ENCODE measurements at regions not wholly inside any gene's neighbourhood (a gene's known extent, or its start where the extent isn't known, plus 50 kb on each side); places are given as distances from the start of the nearest gene placed in this dataset.

DNA sequence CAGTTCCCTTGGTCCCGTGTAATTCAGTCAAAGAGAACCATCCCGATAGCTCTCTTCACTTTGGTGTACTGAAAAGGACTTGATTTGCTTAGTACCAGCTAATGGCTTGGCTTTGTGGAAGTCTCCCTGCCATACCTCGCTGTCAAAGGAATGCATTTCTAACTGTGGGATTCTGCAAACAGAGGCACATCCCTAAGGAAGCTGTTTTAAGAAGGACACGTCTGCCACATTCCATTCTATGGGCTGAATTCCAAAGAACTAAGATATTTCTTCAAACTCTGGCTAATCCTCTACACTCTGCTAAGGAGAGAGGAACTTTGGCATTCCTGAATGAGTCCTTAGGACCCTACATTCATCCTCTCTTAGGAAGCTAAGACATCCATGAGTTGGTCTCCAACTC lies 327.9 kb downstream of the SFMBT2 start:
- CTCF ChIA-PET: no interaction called here
- no peaks in the 10 kb centered on the region for H3K9me3 ChIP-seq (replicated peaks; ENCODE audit: control insufficient read depth, insufficient read depth, low read length)
- DNase-seq (ENCODE audit: low read depth, low spot score) (no peak), FAIRE-seq (no peak)
- no peaks in the 10 kb centered on the region for H3K36me3 ChIP-seq (ENCODE audit: control insufficient read depth in 2 of 2, extremely low read depth in 1 of 2, insufficient read depth in 2 of 2, low read length in 2 of 2)
- H3K9ac ChIP-seq (replicated peaks; ENCODE audit: extremely low read depth, insufficient read depth, low read length): no peak overlapping the region
- no peaks in the 10 kb centered on the region for H4K20me1 ChIP-seq (replicated peaks; ENCODE audit: control insufficient read depth, extremely low read depth, insufficient read depth, low read length)
- TF ChIP-seq MYC (IDR thresholded peaks at IDR 0.05; ENCODE audit: low read depth, low read length): no peak
- TF ChIP-seq FOS (IDR thresholded peaks at IDR 0.05; ENCODE audit: borderline replicate concordance, insufficient read depth, low read length): no peak
- TF ChIP-seq GATA2 (IDR thresholded peaks at IDR 0.05; ENCODE audit: insufficient read depth, insufficient read length, low read depth, low read length): no peak
- no peak for TF ChIP-seq POLR2AphosphoS5 (IDR thresholded peaks at IDR 0.05; ENCODE audit: insufficient read depth, low read depth, low read length)
- no peak for TF ChIP-seq EZH2 (IDR thresholded peaks at IDR 0.05; ENCODE audit: borderline replicate concordance, low read depth, low read length, severe bottlenecking)
- TF ChIP-seq POLR2A (IDR thresholded peaks at IDR 0.05; ENCODE audit: low read depth, low read length): no peak
- TF ChIP-seq, protein P1, sequence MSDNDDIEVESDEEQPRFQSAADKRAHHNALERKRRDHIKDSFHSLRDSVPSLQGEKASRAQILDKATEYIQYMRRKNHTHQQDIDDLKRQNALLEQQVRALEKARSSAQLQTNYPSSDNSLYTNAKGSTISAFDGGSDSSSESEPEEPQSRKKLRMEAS (IDR thresholded peaks at IDR 0.05; ENCODE audit: insufficient read depth, insufficient read length): no peak
- no peak for TF ChIP-seq JUN (IDR thresholded peaks at IDR 0.05; ENCODE audit: borderline replicate concordance, insufficient read depth, insufficient read length, low read depth)
- TF ChIP-seq, protein P2, sequence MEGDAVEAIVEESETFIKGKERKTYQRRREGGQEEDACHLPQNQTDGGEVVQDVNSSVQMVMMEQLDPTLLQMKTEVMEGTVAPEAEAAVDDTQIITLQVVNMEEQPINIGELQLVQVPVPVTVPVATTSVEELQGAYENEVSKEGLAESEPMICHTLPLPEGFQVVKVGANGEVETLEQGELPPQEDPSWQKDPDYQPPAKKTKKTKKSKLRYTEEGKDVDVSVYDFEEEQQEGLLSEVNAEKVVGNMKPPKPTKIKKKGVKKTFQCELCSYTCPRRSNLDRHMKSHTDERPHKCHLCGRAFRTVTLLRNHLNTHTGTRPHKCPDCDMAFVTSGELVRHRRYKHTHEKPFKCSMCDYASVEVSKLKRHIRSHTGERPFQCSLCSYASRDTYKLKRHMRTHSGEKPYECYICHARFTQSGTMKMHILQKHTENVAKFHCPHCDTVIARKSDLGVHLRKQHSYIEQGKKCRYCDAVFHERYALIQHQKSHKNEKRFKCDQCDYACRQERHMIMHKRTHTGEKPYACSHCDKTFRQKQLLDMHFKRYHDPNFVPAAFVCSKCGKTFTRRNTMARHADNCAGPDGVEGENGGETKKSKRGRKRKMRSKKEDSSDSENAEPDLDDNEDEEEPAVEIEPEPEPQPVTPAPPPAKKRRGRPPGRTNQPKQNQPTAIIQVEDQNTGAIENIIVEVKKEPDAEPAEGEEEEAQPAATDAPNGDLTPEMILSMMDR (IDR thresholded peaks at IDR 0.05; ENCODE audit: extremely low read depth in 1 of 2, insufficient read depth in 1 of 2, low read depth in 1 of 2, low read length in 2 of 2): no peak
- H3K27ac ChIP-seq (ENCODE audit: insufficient read depth, low read depth, low read length): no peak overlapping the region
- BruUV-seq (replicated peaks): no TSS peak
- no peaks in the 10 kb centered on the region for H3K4me1 ChIP-seq (ENCODE audit: control insufficient read depth, extremely low read depth, insufficient read depth, low read length)
- H3K79me2 ChIP-seq (ENCODE audit: control insufficient read depth, insufficient read depth, low read length): no peaks in the 10 kb centered on the region
- no peaks in the 10 kb centered on the region for H3K27me3 ChIP-seq (ENCODE audit: control insufficient read depth in 2 of 2, insufficient read depth in 2 of 2, low read length in 2 of 2)
- no peak overlapping the region for H3K4me2 ChIP-seq (ENCODE audit: insufficient read depth, low read length)
- H3K4me3 ChIP-seq (replicated peaks in 1 of 3; ENCODE audit: insufficient read depth in 1 of 3, low read depth in 1 of 3, low read length in 3 of 3): no peak overlapping the region
- POLR2A ChIA-PET: no interaction called here
- H2AFZ ChIP-seq (ENCODE audit: low read depth, low read length): no peak overlapping the region
- dilution Hi-C loops (cut with MboI; ENCODE audit: extremely low pct_ligation_motif_present, low sequenced_read_pairs) (no loop called here), intact Hi-C loops (cut with micrococcal nuclease) (no loop called here)
- no peaks in the 10 kb centered on the region for H3K9me1 ChIP-seq (replicated peaks; ENCODE audit: control insufficient read depth, extremely low read depth, insufficient read depth, low read length)
